SK-N-MC (cell line): ENCODE measurements at regions not wholly inside any gene's neighbourhood (a gene's known extent, or its start where the extent isn't known, plus 50 kb on each side); places are given as distances from the start of the nearest gene placed in this dataset.

ENCODE experiments used
- DNase-seq: peaks from one replicate; pipeline ENCODE4 v3.0.0-alpha.2; 2011; ENCODE audit warnings: low read depth, low spot score
- H3K27ac ChIP-seq: fragments of 200-600 bp; sonication (generic); 2 replicates; pipeline ENCODE4 v1.5.1; 2016; ENCODE audit warnings: mixed run types
- H3K36me3 ChIP-seq: fragments of 200-600 bp; sonication (generic); 2 replicates; pipeline ENCODE4 v1.6.1; 2017; ENCODE audit warnings: antibody characterized with exemption, low read length, mixed read lengths; ENCODE audit not compliant: insufficient read depth
- H3K4me3 ChIP-seq: fragments of 200-600 bp; sonication (generic); 2 replicates; pipeline ENCODE4 v1.5.1; 2016
- H3K9ac ChIP-seq: fragments of 200-600 bp; sonication (generic); 2 replicates; pipeline ENCODE4 v1.8.0; 2017; ENCODE audit warnings: mixed run types, mixed read lengths; ENCODE audit not compliant: insufficient read length
- H3K9me3 ChIP-seq: fragments of 200-600 bp; sonication (generic); 2 replicates; pipeline ENCODE4 v1.6.1; 2017; ENCODE audit warnings: low read depth, mild to moderate bottlenecking, antibody characterized with exemption, low read length, moderate library complexity, mixed read lengths
- EZH2 ChIP-seq: fragments of 200-600 bp; sonication (generic); IDR thresholded peaks from one replicate; pipeline ENCODE4 v1.6.1; 2017; ENCODE audit warnings: antibody characterized with exemption
- FOXP2 ChIP-seq: optimal IDR thresholded peaks from 2 replicates; pipeline ENCODE3; 2011; ENCODE audit warnings: mild to moderate bottlenecking, moderate library complexity; ENCODE audit not compliant: insufficient read depth; ENCODE audit errors: extremely low read length, control extremely low read depth
- POLR2AphosphoS5 ChIP-seq: IDR thresholded peaks from 2 replicates; pipeline ENCODE4 v1.6.1; 2012; ENCODE audit warnings: mild to moderate bottlenecking, low read depth, low read length, borderline replicate concordance

GRCh38 chr2:144324446-144325045 lies 195.4 kb downstream of the ZEB2 start:
- Histone ChIP-seq H3K27ac (no peak overlapping the region), H3K4me3 (no peak overlapping the region), H3K36me3 (peaks cover 52% of the 10 kb centered on the region), H3K9ac (no peak overlapping the region), H3K9me3 (peaks cover 29% of the 10 kb centered on the region)
- TF ChIP-seq FOXP2, result no peak
- TF ChIP-seq EZH2, result no peak
- no peak for TF ChIP-seq POLR2AphosphoS5
- no peak for DNase-seq

- no peak for DNase-seq
- peaks cover 48% of the 10 kb centered on the region for H3K36me3 ChIP-seq
- peaks cover 29% of the 10 kb centered on the region for H3K9me3 ChIP-seq
- no peak overlapping the region for H3K27ac ChIP-seq
- H3K4me3 ChIP-seq, result no peak overlapping the region
- TF ChIP-seq POLR2AphosphoS5 (no peak), FOXP2 (no peak), EZH2 (no peak)
- no peak overlapping the region for H3K9ac ChIP-seq
Observed at GRCh38 chr2:144323946-144324345, 196.0 kb downstream of the ZEB2 start.

- TF ChIP-seq POLR2AphosphoS5 (no peak), FOXP2 (no peak), EZH2 (no peak)
- no peak overlapping the region for H3K4me3 ChIP-seq
- DNase-seq, result no peak
Observed at GRCh38 chr2:144322379-144322778, 197.5 kb downstream of the ZEB2 start.

GRCh38 chr2:144320491-144320890 lies 199.4 kb downstream of the ZEB2 start:
- DNase-seq, result no peak

More at GRCh38 chr2:144322379-144322778, 197.5 kb downstream of the ZEB2 start:
- Histone ChIP-seq H3K36me3 (peaks cover 32% of the 10 kb centered on the region), H3K9me3 (peaks cover 24% of the 10 kb centered on the region), H3K9ac (no peak overlapping the region), H3K27ac (peak overlapping the region; percentile 55; the same call in 1 of the 2 replicates)

GRCh38 chr2:144317071-144317738 lies 202.7 kb downstream of the ZEB2 start:
- TF ChIP-seq EZH2 (no peak), POLR2AphosphoS5 (peak; percentile 54; the same call in 1 of the 2 replicates)
- peak; percentile 95 for DNase-seq

More at GRCh38 chr2:144320491-144320890, 199.4 kb downstream of the ZEB2 start:
- H3K36me3 ChIP-seq, result peaks cover 31% of the 10 kb centered on the region
- no peak overlapping the region for H3K4me3 ChIP-seq
- peaks cover 24% of the 10 kb centered on the region for H3K9me3 ChIP-seq
- H3K27ac ChIP-seq, result no peak overlapping the region
- no peak overlapping the region for H3K9ac ChIP-seq
- TF ChIP-seq EZH2 (no peak), FOXP2 (no peak), POLR2AphosphoS5 (no peak)

GRCh38 chr2:144310889-144311608 lies 208.9 kb downstream of the ZEB2 start:
- no peak overlapping the region for H3K27ac ChIP-seq
- DNase-seq, result no peak
- TF ChIP-seq EZH2 (no peak), FOXP2 (no peak), POLR2AphosphoS5 (no peak)
- no peak overlapping the region for H3K4me3 ChIP-seq
- no peak overlapping the region for H3K9ac ChIP-seq
- H3K9me3 ChIP-seq, result peaks cover 5% of the 10 kb centered on the region; the same call in 1 of the 2 replicates
- H3K36me3 ChIP-seq, result peaks cover 20% of the 10 kb centered on the region; the same call in 1 of the 2 replicates

More at GRCh38 chr2:144317071-144317738, 202.7 kb downstream of the ZEB2 start:
- Histone ChIP-seq H3K36me3 (peaks cover 18% of the 10 kb centered on the region), H3K4me3 (peak overlapping the region; percentile 13), H3K9ac (peak overlapping the region; percentile 54), H3K27ac (peak overlapping the region; percentile 94), H3K9me3 (peaks cover 10% of the 10 kb centered on the region; the same call in 1 of the 2 replicates)

- H3K27ac ChIP-seq, result no peak overlapping the region
- peaks cover 25% of the 10 kb centered on the region for H3K36me3 ChIP-seq
- no peak overlapping the region for H3K4me3 ChIP-seq
- peaks cover 5% of the 10 kb centered on the region; the same call in 1 of the 2 replicates for H3K9me3 ChIP-seq
- TF ChIP-seq POLR2AphosphoS5 (no peak), FOXP2 (no peak), EZH2 (no peak)
- no peak for DNase-seq
- H3K9ac ChIP-seq, result no peak overlapping the region
Observed at GRCh38 chr2:144310484-144310883, 209.4 kb downstream of the ZEB2 start.

GRCh38 chr2:144307711-144308110 lies 212.2 kb downstream of the ZEB2 start:
- H3K27ac ChIP-seq, result no peak overlapping the region
- peaks cover 22% of the 10 kb centered on the region for H3K36me3 ChIP-seq
- TF ChIP-seq EZH2 (no peak), POLR2AphosphoS5 (no peak), FOXP2 (no peak)
- no peak for DNase-seq
- H3K4me3 ChIP-seq, result no peak overlapping the region
- no peak overlapping the region for H3K9ac ChIP-seq
- H3K9me3 ChIP-seq, result peaks cover 5% of the 10 kb centered on the region; the same call in 1 of the 2 replicates
